ENCODE measurements at regions not wholly inside any gene's neighbourhood (a gene's known extent, or its start where the extent isn't known, plus 50 kb on each side); places are given as distances from the start of the nearest gene placed in this dataset.

GRCh38 chr2:58514252-58514651 lies 273.1 kb upstream of the FANCL start:
- Histone ChIP-seq H3K27me3 (no peaks in the 10 kb centered on the region), H3K36me3 (no peaks in the 10 kb centered on the region), H3K9me3 (no peaks in the 10 kb centered on the region), H3K4me3 (no peak overlapping the region), H3K27ac (no peak overlapping the region), H3K4me1 (no peaks in the 10 kb centered on the region)
- no peak for DNase-seq (ENCODE audit: low spot score in 2 of 2)
- TF ChIP-seq POLR2A (IDR thresholded peaks at IDR 0.05): no peak
- no peak for TF ChIP-seq CTCF (IDR thresholded peaks at IDR 0.05)
- no peak for TF ChIP-seq EP300 (IDR thresholded peaks at IDR 0.05)
- no peak for TF ChIP-seq POLR2AphosphoS5 (IDR thresholded peaks at IDR 0.05)

GRCh38 chr2:58512878-58513277 lies 271.8 kb upstream of the FANCL start:
- Histone ChIP-seq H3K36me3 (no peaks in the 10 kb centered on the region), H3K27me3 (no peaks in the 10 kb centered on the region), H3K27ac (no peak overlapping the region), H3K4me3 (no peak overlapping the region), H3K4me1 (no peaks in the 10 kb centered on the region), H3K9me3 (no peaks in the 10 kb centered on the region)
- no peak for TF ChIP-seq POLR2AphosphoS5 (IDR thresholded peaks at IDR 0.05)
- TF ChIP-seq POLR2A (IDR thresholded peaks at IDR 0.05): no peak
- TF ChIP-seq EP300 (IDR thresholded peaks at IDR 0.05): no peak
- TF ChIP-seq CTCF (IDR thresholded peaks at IDR 0.05): no peak
- WGBS: 94% methylated on average over 1 of the region's 1 CpG
- no peak for DNase-seq (ENCODE audit: low spot score in 2 of 2)

- H3K27me3 ChIP-seq: no peaks in the 10 kb centered on the region
- no peak for TF ChIP-seq POLR2A (IDR thresholded peaks at IDR 0.05)
- no peak for TF ChIP-seq POLR2AphosphoS5 (IDR thresholded peaks at IDR 0.05)
- no peak for TF ChIP-seq EP300 (IDR thresholded peaks at IDR 0.05)
- TF ChIP-seq CTCF (IDR thresholded peaks at IDR 0.05): no peak
- H3K4me3 ChIP-seq: no peak overlapping the region
- H3K4me1 ChIP-seq: no peaks in the 10 kb centered on the region
- H3K36me3 ChIP-seq: no peaks in the 10 kb centered on the region
- no peak for DNase-seq (ENCODE audit: low spot score in 2 of 2)
- H3K9me3 ChIP-seq: no peaks in the 10 kb centered on the region
- no peak overlapping the region for H3K27ac ChIP-seq
- 73% methylated on average over 4 of the region's 4 CpGs for WGBS
Measured at GRCh38 chr2:58508006-58508405, 266.9 kb upstream of the FANCL start.

- DNase-seq (ENCODE audit: low spot score in 2 of 2): no peak
- no peak for TF ChIP-seq POLR2AphosphoS5 (IDR thresholded peaks at IDR 0.05)
- TF ChIP-seq POLR2A (IDR thresholded peaks at IDR 0.05): no peak
- no peak for TF ChIP-seq CTCF (IDR thresholded peaks at IDR 0.05)
- no peak for TF ChIP-seq EP300 (IDR thresholded peaks at IDR 0.05)
- Histone ChIP-seq H3K27me3 (no peaks in the 10 kb centered on the region), H3K4me1 (no peaks in the 10 kb centered on the region), H3K4me3 (no peak overlapping the region), H3K36me3 (no peaks in the 10 kb centered on the region), H3K27ac (no peak overlapping the region), H3K9me3 (no peaks in the 10 kb centered on the region)
- WGBS: 71% methylated on average over 1 of the region's 1 CpG
Measured at GRCh38 chr2:58503918-58504317, 262.8 kb upstream of the FANCL start.

GRCh38 chr2:58502931-58503330 lies 261.8 kb upstream of the FANCL start:
- Histone ChIP-seq H3K27ac (no peak overlapping the region), H3K4me1 (no peaks in the 10 kb centered on the region), H3K4me3 (no peak overlapping the region), H3K9me3 (no peaks in the 10 kb centered on the region), H3K27me3 (no peaks in the 10 kb centered on the region), H3K36me3 (no peaks in the 10 kb centered on the region)
- no peak for TF ChIP-seq CTCF (IDR thresholded peaks at IDR 0.05)
- no peak for TF ChIP-seq POLR2AphosphoS5 (IDR thresholded peaks at IDR 0.05)
- no peak for TF ChIP-seq EP300 (IDR thresholded peaks at IDR 0.05)
- no peak for TF ChIP-seq POLR2A (IDR thresholded peaks at IDR 0.05)
- DNase-seq (ENCODE audit: low spot score in 2 of 2): no peak
- 72% methylated on average over 3 of the region's 3 CpGs for WGBS
